ENCODE measurements at regions not wholly inside any gene's neighbourhood (a gene's known extent, or its start where the extent isn't known, plus 50 kb on each side); places are given as distances from the start of the nearest gene placed in this dataset.
A peak's percentile ranks its signal among the peaks of the same experiment; 100 is the strongest.

- Histone ChIP-seq H3K4me3 (no peak overlapping the region), H3K36me3 (no peaks in the 10 kb centered on the region), H3K9me3 (no peaks in the 10 kb centered on the region), H3K27ac (no peak overlapping the region), H3K27me3 (no peaks in the 10 kb centered on the region), H3K4me1 (peaks cover 0 to 3% of the 10 kb centered on the region in 2 donors)
- intact Hi-C loops (cut with DNase I) = no loop called here
- TF ChIP-seq CTCF (IDR thresholded peaks at IDR 0.05) = no peak
- ATAC-seq (no peak), DNase-seq (no peak)
Observed at GRCh38 chr10:85152911-85153310, 824.5 kb downstream of the CCSER2 start.

GRCh38 chr10:85157206-85157605, 828.8 kb downstream of the CCSER2 start:
- H3K4me3 ChIP-seq = no peak overlapping the region
- H3K4me1 ChIP-seq = peaks cover 0 to 3% of the 10 kb centered on the region in 2 donors
- H3K27me3 ChIP-seq = no peaks in the 10 kb centered on the region
- DNase-seq (no peak), ATAC-seq (no peak)
- TF ChIP-seq CTCF (IDR thresholded peaks at IDR 0.05) = no peak
- H3K9me3 ChIP-seq = no peaks in the 10 kb centered on the region
- H3K36me3 ChIP-seq = no peaks in the 10 kb centered on the region
- intact Hi-C loops (cut with DNase I) = no loop called here
- H3K27ac ChIP-seq = no peak overlapping the region

- no peaks in the 10 kb centered on the region for H3K9me3 ChIP-seq
- intact Hi-C loops (cut with DNase I) = no loop called here
- H3K27me3 ChIP-seq = no peaks in the 10 kb centered on the region
- no peak overlapping the region for H3K4me3 ChIP-seq
- ATAC-seq (no peak), DNase-seq (no peak)
- no peaks in the 10 kb centered on the region for H3K36me3 ChIP-seq
- TF ChIP-seq CTCF (IDR thresholded peaks at IDR 0.05) = no peak
- H3K4me1 ChIP-seq = no peaks in the 10 kb centered on the region
- H3K27ac ChIP-seq = no peak overlapping the region
Observed at GRCh38 chr10:85168243-85168642, 839.9 kb downstream of the CCSER2 start.

GRCh38 chr10:85170026-85170425, 841.6 kb downstream of the CCSER2 start:
- TF ChIP-seq CTCF (IDR thresholded peaks at IDR 0.05) = no peak
- H3K36me3 ChIP-seq = no peaks in the 10 kb centered on the region
- ATAC-seq = peak; percentile 70
- no peaks in the 10 kb centered on the region for H3K4me1 ChIP-seq
- no peak for DNase-seq
- H3K27me3 ChIP-seq = no peaks in the 10 kb centered on the region
- H3K4me3 ChIP-seq = no peak overlapping the region
- no peaks in the 10 kb centered on the region for H3K9me3 ChIP-seq
- peak overlapping the region in 1 of 2 donors; percentile 14 for H3K27ac ChIP-seq
- intact Hi-C loops (cut with DNase I) = no loop called here

- H3K4me1 ChIP-seq = no peaks in the 10 kb centered on the region
- no peaks in the 10 kb centered on the region for H3K27me3 ChIP-seq
- H3K9me3 ChIP-seq = no peaks in the 10 kb centered on the region
- DNase-seq (no peak), ATAC-seq (no peak)
- H3K4me3 ChIP-seq = no peak overlapping the region
- TF ChIP-seq CTCF (IDR thresholded peaks at IDR 0.05) = no peak
- intact Hi-C loops (cut with DNase I) = no loop called here
- H3K27ac ChIP-seq = no peak overlapping the region
- H3K36me3 ChIP-seq = no peaks in the 10 kb centered on the region
Observed at GRCh38 chr10:85175635-85176034, 847.2 kb downstream of the CCSER2 start.

Data from left lung (tissue), 4 donors.